Naive B cell (primary cell): ENCODE measurements at regions not wholly inside any gene's neighbourhood (a gene's known extent, or its start where the extent isn't known, plus 50 kb on each side); places are given as distances from the start of the nearest gene placed in this dataset.
"Not testable (repeated sequence)": the region's sequence is repeated elsewhere in the genome, so short reads cannot be mapped to it uniquely, and the experiment has no call there.

Experiments used
- ATAC-seq, 2 donors: fragments of 150-1000 bp; cut with Tn5 transposase; 2 replicates each; pipeline ENCODE4 v1.10.0; 2021; ENCODE audit warnings: low read depth in 2 of 2, mild to moderate bottlenecking in 2 of 2, moderate library complexity in 2 of 2
- DNase-seq: peaks from one replicate; pipeline ENCODE4 v3.0.0; 2022
- H3K27ac Mint-ChIP-seq, 6 donors: one replicate each; pipeline ENCODE4 v1.8.0; 2020 to 2022; ENCODE audit warnings: mild to moderate bottlenecking in 6 of 6, mixed read lengths in 6 of 6, moderate library complexity in 5 of 6, inconsistent platforms in 2 of 6
- H3K27me3 Mint-ChIP-seq, 3 donors: one replicate each; pipeline ENCODE4 v1.8.0; 2021 to 2022; ENCODE audit warnings: mixed read lengths in 3 of 3, mild to moderate bottlenecking in 1 of 3
- H3K36me3 Mint-ChIP-seq, 2 donors: one replicate each; pipeline ENCODE4 v1.8.0; 2020 to 2022; ENCODE audit warnings: mixed read lengths in 2 of 2, inconsistent platforms in 1 of 2, mild to moderate bottlenecking in 1 of 2
- H3K4me1 Mint-ChIP-seq, 3 donors: one replicate each; pipeline ENCODE4 v1.8.0; 2020 to 2022; ENCODE audit warnings: mixed read lengths in 3 of 3, inconsistent platforms in 1 of 3, mild to moderate bottlenecking in 1 of 3, moderate library complexity in 1 of 3
- H3K4me3 Mint-ChIP-seq, 8 donors: one replicate each; pipeline ENCODE4 v1.8.0; 2020 to 2022; ENCODE audit warnings: mild to moderate bottlenecking in 8 of 8, mixed read lengths in 8 of 8, moderate library complexity in 8 of 8, inconsistent platforms in 2 of 8
- H3K9me3 Mint-ChIP-seq, 7 donors: one replicate each; pipeline ENCODE4 v1.8.0; 2020 to 2022; ENCODE audit warnings: mixed read lengths in 7 of 7, mild to moderate bottlenecking in 5 of 7, inconsistent platforms in 2 of 7, moderate library complexity in 1 of 7

GRCh38 chr16:60180609-60181008 is 1446.5 kb upstream of the GOT2 start:
- no peak for ATAC-seq
- no peak overlapping the region for H3K4me3 Mint-ChIP-seq
- H3K36me3 Mint-ChIP-seq, result no peaks in the 10 kb centered on the region
- no peak overlapping the region for H3K27ac Mint-ChIP-seq
- no peak for DNase-seq
- no peaks in the 10 kb centered on the region for H3K4me1 Mint-ChIP-seq
- H3K27me3 Mint-ChIP-seq, result no peaks in the 10 kb centered on the region
- H3K9me3 Mint-ChIP-seq, result peaks cover 0 to 15% (median 9%) of the 10 kb centered on the region in 7 donors

- Mint-ChIP-seq H3K4me1 (no peaks in the 10 kb centered on the region), H3K9me3 (peaks cover 0 to 13% (median 2%) of the 10 kb centered on the region in 7 donors), H3K36me3 (no peaks in the 10 kb centered on the region), H3K27me3 (no peaks in the 10 kb centered on the region), H3K27ac (no peak overlapping the region), H3K4me3 (no peak overlapping the region)
- no peak for ATAC-seq
- no peak for DNase-seq
Measured at GRCh38 chr16:60170196-60170595, 1436.1 kb upstream of the GOT2 start.

GRCh38 chr16:60166111-60166510 is 1432.0 kb upstream of the GOT2 start:
- Mint-ChIP-seq H3K27me3 (no peaks in the 10 kb centered on the region), H3K4me1 (no peaks in the 10 kb centered on the region), H3K36me3 (no peaks in the 10 kb centered on the region), H3K4me3 (no peak overlapping the region), H3K27ac (no peak overlapping the region), H3K9me3 (peaks cover 0 to 10% (median 0%) of the 10 kb centered on the region in 7 donors)
- ATAC-seq (no peak), DNase-seq (no peak)

- no peaks in the 10 kb centered on the region for H3K4me1 Mint-ChIP-seq
- no peak for ATAC-seq
- no peak overlapping the region for H3K27ac Mint-ChIP-seq
- no peaks in the 10 kb centered on the region for H3K27me3 Mint-ChIP-seq
- H3K36me3 Mint-ChIP-seq, result no peaks in the 10 kb centered on the region
- peaks cover 0 to 18% (median 12%) of the 10 kb centered on the region in 7 donors for H3K9me3 Mint-ChIP-seq
- H3K4me3 Mint-ChIP-seq, result no peak overlapping the region
- DNase-seq, result no peak
Measured at GRCh38 chr16:60151987-60152386, 1417.9 kb upstream of the GOT2 start.

GRCh38 chr16:60150907-60151306 is 1416.8 kb upstream of the GOT2 start:
- no peaks in the 10 kb centered on the region for H3K27me3 Mint-ChIP-seq
- no peaks in the 10 kb centered on the region for H3K36me3 Mint-ChIP-seq
- H3K9me3 Mint-ChIP-seq, result peaks cover 0 to 18% (median 10%) of the 10 kb centered on the region in 7 donors

GRCh38 chr16:60143348-60143705 is 1409.2 kb upstream of the GOT2 start:
- Mint-ChIP-seq H3K4me1 (no peaks in the 10 kb centered on the region), H3K36me3 (peaks cover 0 to 2% of the 10 kb centered on the region in 2 donors), H3K27me3 (no peaks in the 10 kb centered on the region), H3K4me3 (no peak overlapping the region), H3K9me3 (peaks cover under 1 to 23% (median 12%) of the 10 kb centered on the region in 7 donors), H3K27ac (no peak overlapping the region)
- no peak for DNase-seq
- no peak for ATAC-seq

More at GRCh38 chr16:60150907-60151306, 1416.8 kb upstream of the GOT2 start:
- ATAC-seq (no peak), DNase-seq (no peak)
- no peak overlapping the region for H3K4me3 Mint-ChIP-seq
- H3K27ac Mint-ChIP-seq, result no peak overlapping the region
- no peaks in the 10 kb centered on the region for H3K4me1 Mint-ChIP-seq

- peaks cover under 1 to 29% (median 10%) of the 10 kb centered on the region in 7 donors for H3K9me3 Mint-ChIP-seq
- peaks cover 0 to 7% of the 10 kb centered on the region in 2 donors for H3K36me3 Mint-ChIP-seq
- no peaks in the 10 kb centered on the region for H3K4me1 Mint-ChIP-seq
- H3K4me3 Mint-ChIP-seq, result no peak overlapping the region
- DNase-seq, result no peak
- H3K27ac Mint-ChIP-seq, result no peak overlapping the region
- no peaks in the 10 kb centered on the region for H3K27me3 Mint-ChIP-seq
- no peak for ATAC-seq
Measured at GRCh38 chr16:60142619-60143347, 1408.7 kb upstream of the GOT2 start.

- Mint-ChIP-seq H3K9me3 (peaks cover 0 to 38% (median 16%) of the 10 kb centered on the region in 7 donors), H3K36me3 (peaks cover 0 to 7% of the 10 kb centered on the region in 2 donors), H3K4me3 (no peak overlapping the region), H3K27me3 (no peaks in the 10 kb centered on the region), H3K27ac (no peak overlapping the region), H3K4me1 (no peaks in the 10 kb centered on the region)
- ATAC-seq (no peak), DNase-seq (no peak)
Measured at GRCh38 chr16:60137891-60138290, 1403.8 kb upstream of the GOT2 start.

- Mint-ChIP-seq H3K9me3 (peaks cover 1 to 18% (median 4%) of the 10 kb centered on the region in 7 donors), H3K27ac (no peak overlapping the region), H3K4me1 (no peaks in the 10 kb centered on the region), H3K4me3 (no peak overlapping the region), H3K27me3 (no peaks in the 10 kb centered on the region), H3K36me3 (no peaks in the 10 kb centered on the region)
- ATAC-seq, result no peak
- no peak for DNase-seq
Measured at GRCh38 chr16:60127196-60127595, 1393.1 kb upstream of the GOT2 start.

- not testable (repeated sequence) for H3K4me1 Mint-ChIP-seq, H3K27ac Mint-ChIP-seq, H3K4me3 Mint-ChIP-seq, H3K27me3 Mint-ChIP-seq, DNase-seq, H3K36me3 Mint-ChIP-seq, ATAC-seq
- peaks cover 1 to 18% (median 4%) of the 10 kb centered on the region in 7 donors for H3K9me3 Mint-ChIP-seq
Measured at GRCh38 chr16:60126115-60126514, 1392.0 kb upstream of the GOT2 start.

GRCh38 chr16:60123392-60124023 is 1389.4 kb upstream of the GOT2 start:
- Mint-ChIP-seq H3K4me3 (no peak overlapping the region), H3K36me3 (no peaks in the 10 kb centered on the region), H3K27ac (no peak overlapping the region), H3K9me3 (peaks cover 1 to 16% (median 6%) of the 10 kb centered on the region in 7 donors), H3K27me3 (no peaks in the 10 kb centered on the region), H3K4me1 (no peaks in the 10 kb centered on the region)
- DNase-seq, result no peak
- ATAC-seq, result no peak

- H3K36me3 Mint-ChIP-seq, result no peaks in the 10 kb centered on the region
- DNase-seq, result no peak
- peaks cover 0 to 16% (median 2%) of the 10 kb centered on the region in 7 donors for H3K9me3 Mint-ChIP-seq
- no peak for ATAC-seq
- H3K27ac Mint-ChIP-seq, result no peak overlapping the region
- no peak overlapping the region for H3K4me3 Mint-ChIP-seq
- H3K27me3 Mint-ChIP-seq, result no peaks in the 10 kb centered on the region
- no peaks in the 10 kb centered on the region for H3K4me1 Mint-ChIP-seq
Measured at GRCh38 chr16:60120586-60120985, 1386.5 kb upstream of the GOT2 start.

GRCh38 chr16:60110531-60110930 is 1376.4 kb upstream of the GOT2 start:
- H3K27ac Mint-ChIP-seq, result no peak overlapping the region
- peaks cover 0 to 11% (median 3%) of the 10 kb centered on the region in 7 donors for H3K9me3 Mint-ChIP-seq
- H3K27me3 Mint-ChIP-seq, result no peaks in the 10 kb centered on the region
- ATAC-seq, result no peak
- H3K4me3 Mint-ChIP-seq, result no peak overlapping the region
- no peak for DNase-seq
- no peaks in the 10 kb centered on the region for H3K36me3 Mint-ChIP-seq
- peaks cover 0 to 3% (median 0%) of the 10 kb centered on the region in 3 donors for H3K4me1 Mint-ChIP-seq

GRCh38 chr16:60107871-60108270 is 1373.8 kb upstream of the GOT2 start:
- H3K4me1 Mint-ChIP-seq, result peaks cover 0 to 3% (median 0%) of the 10 kb centered on the region in 3 donors
- H3K4me3 Mint-ChIP-seq, result no peak overlapping the region
- H3K9me3 Mint-ChIP-seq, result peaks cover 0 to 11% (median 6%) of the 10 kb centered on the region in 7 donors
- H3K27ac Mint-ChIP-seq, result no peak overlapping the region
- H3K27me3 Mint-ChIP-seq, result no peaks in the 10 kb centered on the region
- ATAC-seq (no peak), DNase-seq (no peak)
- H3K36me3 Mint-ChIP-seq, result no peaks in the 10 kb centered on the region
